22Rv1 (cell line): ENCODE measurements at regions not wholly inside any gene's neighbourhood (a gene's known extent, or its start where the extent isn't known, plus 50 kb on each side); places are given as distances from the start of the nearest gene placed in this dataset.

ENCODE experiments used
- H3K27ac ChIP-seq: fragments of 450-650 bp; 2 replicates; pipeline ENCODE4 v1.5.1; 2017
- CTCF ChIP-seq: fragments of 450-650 bp; IDR thresholded peaks from 2 replicates; pipeline ENCODE4 v1.5.1; 2017; ENCODE audit warnings: mild to moderate bottlenecking
- ZFX ChIP-seq: fragments of 450-650 bp; IDR thresholded peaks from 2 replicates; pipeline ENCODE4 v1.6.1; 2017; ENCODE audit warnings: antibody characterized with exemption, borderline replicate concordance

GRCh38 chr14:89024691-89025090 lies 200.2 kb downstream of the TTC8 start:
- H3K27ac ChIP-seq, result no peak overlapping the region

GRCh38 chr14:89025561-89026236 lies 201.2 kb downstream of the TTC8 start:
- TF ChIP-seq ZFX (no peak), CTCF (no peak)
- H3K27ac ChIP-seq, result no peak overlapping the region

More at GRCh38 chr14:89024691-89025090, 200.2 kb downstream of the TTC8 start:
- TF ChIP-seq CTCF (no peak), ZFX (no peak)

GRCh38 chr14:89027097-89027740 lies 202.8 kb downstream of the TTC8 start:
- TF ChIP-seq ZFX (no peak), CTCF (peak; percentile 97)
- no peak overlapping the region for H3K27ac ChIP-seq

GRCh38 chr14:89028462-89029134 lies 204.1 kb downstream of the TTC8 start:
- TF ChIP-seq ZFX (no peak), CTCF (no peak)
- no peak overlapping the region for H3K27ac ChIP-seq

GRCh38 chr14:89029961-89030694 lies 205.7 kb downstream of the TTC8 start:
- no peak for TF ChIP-seq CTCF
- TF ChIP-seq ZFX, result no peak
- no peak overlapping the region for H3K27ac ChIP-seq

GRCh38 chr14:89030921-89031320 lies 206.5 kb downstream of the TTC8 start:
- H3K27ac ChIP-seq, result no peak overlapping the region
- TF ChIP-seq ZFX (no peak), CTCF (no peak)
